ENCODE measurements at regions not wholly inside any gene's neighbourhood (a gene's known extent, or its start where the extent isn't known, plus 50 kb on each side); places are given as distances from the start of the nearest gene placed in this dataset.
"Not testable (repeated sequence)": the region's sequence is repeated elsewhere in the genome, so short reads cannot be mapped to it uniquely, and the experiment has no call there.

- DNase-seq (ENCODE audit: low read depth): no peak
These were observed 82.5 kb upstream of the TMEM178A start for GRCh38 chr2:39583213-39583612.

GRCh38 chr2:39583781-39584180 lies 81.9 kb upstream of the TMEM178A start:
- no peak for DNase-seq (ENCODE audit: low read depth)

GRCh38 chr2:39584283-39584965 lies 81.3 kb upstream of the TMEM178A start:
- peak; percentile 27 for DNase-seq (ENCODE audit: low read depth)

- not testable (repeated sequence) for DNase-seq (ENCODE audit: low read depth)
These were observed 80.2 kb upstream of the TMEM178A start for GRCh38 chr2:39585531-39585930.

- DNase-seq (ENCODE audit: low read depth): no peak
These were observed 78.5 kb upstream of the TMEM178A start for GRCh38 chr2:39587168-39587567.

- DNase-seq (ENCODE audit: low read depth): no peak
These were observed 78.1 kb upstream of the TMEM178A start for GRCh38 chr2:39587641-39588040.

GRCh38 chr2:39593439-39594393 lies 72.0 kb upstream of the TMEM178A start:
- peak; percentile 74 for DNase-seq (ENCODE audit: low read depth)

GRCh38 chr2:39595116-39595515 lies 70.6 kb upstream of the TMEM178A start:
- DNase-seq (ENCODE audit: low read depth): no peak

GRCh38 chr2:39597314-39597713 lies 68.4 kb upstream of the TMEM178A start:
- DNase-seq (ENCODE audit: low read depth): no peak

GRCh38 chr2:39602616-39603015 lies 63.1 kb upstream of the TMEM178A start:
- no peak for DNase-seq (ENCODE audit: low read depth)

GRCh38 chr2:39603436-39603835 lies 62.3 kb upstream of the TMEM178A start:
- DNase-seq (ENCODE audit: low read depth): no peak

- no peak for DNase-seq (ENCODE audit: low read depth)
These were observed 60.9 kb upstream of the TMEM178A start for GRCh38 chr2:39604866-39605265.

GRCh38 chr2:39606585-39606984 lies 59.1 kb upstream of the TMEM178A start:
- no peak for DNase-seq (ENCODE audit: low read depth)

- DNase-seq (ENCODE audit: low read depth): no peak
These were observed 58.0 kb upstream of the TMEM178A start for GRCh38 chr2:39607538-39608262.

- no peak for DNase-seq (ENCODE audit: low read depth)
These were observed 57.5 kb upstream of the TMEM178A start for GRCh38 chr2:39608263-39608575.

- no peak for DNase-seq (ENCODE audit: low read depth)
These were observed 56.9 kb upstream of the TMEM178A start for GRCh38 chr2:39608686-39609441.

- no peak for DNase-seq (ENCODE audit: low read depth)
These were observed 55.8 kb upstream of the TMEM178A start for GRCh38 chr2:39609917-39610316.

GRCh38 chr2:39615675-39616074 lies 50.0 kb upstream of the TMEM178A start:
- DNase-seq (ENCODE audit: low read depth): no peak

Measured in fibroblast of the conjunctiva (primary cell).